OCI-LY7 (cell line): ENCODE measurements at regions not wholly inside any gene's neighbourhood (a gene's known extent, or its start where the extent isn't known, plus 50 kb on each side); places are given as distances from the start of the nearest gene placed in this dataset.
"Not testable (repeated sequence)": the region's sequence is repeated elsewhere in the genome, so short reads cannot be mapped to it uniquely, and the experiment has no call there.

Source experiments
- BruUV-seq: library from RNA; stranded (reverse); fragments of 400-500 nt; replicated peaks from 2 replicates; lab custom pipeline; 2021; lab: Mats Ljungman, UMichigan
- CTCF ChIA-PET: fragments of 300-600 bp; sonication (Branson Sonifier 250); formaldehyde crosslinking; loops from one replicate; lab custom pipeline; 2022; ENCODE audit warnings: antibody characterized with exemption; ENCODE audit not compliant: unreplicated experiment; lab: Charles Lee
- POLR2A ChIA-PET: fragments of 300-600 bp; sonication (Branson Sonifier 250); formaldehyde crosslinking; loops from one replicate; lab custom pipeline; 2022; ENCODE audit warnings: antibody characterized with exemption; lab: Charles Lee
- DNase-seq: peaks from one replicate; pipeline ENCODE4 v3.0.0-alpha.2; 2015; ENCODE audit warnings: low spot score
- H2AFZ ChIP-seq: fragments of 200-600 bp; sonication (generic), shearing (Covaris generic); 2 replicates; pipeline ENCODE4 v1.6.1; 2014; ENCODE audit warnings: mild to moderate bottlenecking, antibody characterized with exemption, low read length, moderate library complexity
- H3K27ac ChIP-seq: fragments of 200-600 bp; sonication (generic); 2 replicates; pipeline ENCODE4 v1.5.1; 2014; ENCODE audit warnings: mixed run types, low read depth, mild to moderate bottlenecking, moderate library complexity, low read length, inconsistent platforms; ENCODE audit not compliant: poor library complexity, severe bottlenecking
- H3K36me3 ChIP-seq: fragments of 200-600 bp; sonication (generic); 2 replicates; pipeline ENCODE4 v1.6.1; 2014; ENCODE audit warnings: mild to moderate bottlenecking, antibody characterized with exemption, low read length, moderate library complexity, mixed read lengths; ENCODE audit not compliant: insufficient read depth
- H3K4me1 ChIP-seq: fragments of 200-600 bp; sonication (generic); 2 replicates; pipeline ENCODE4 v1.5.1; 2014; ENCODE audit warnings: mild to moderate bottlenecking, low read length; ENCODE audit not compliant: insufficient read depth, poor library complexity, severe bottlenecking
- H3K4me2 ChIP-seq: fragments of 200-600 bp; sonication (generic); 2 replicates; pipeline ENCODE4 v1.6.1; 2014; ENCODE audit warnings: mild to moderate bottlenecking, low read length
- H3K4me3 ChIP-seq: fragments of 200-600 bp; sonication (generic); 2 replicates; pipeline ENCODE4 v1.5.1; 2014; ENCODE audit warnings: mild to moderate bottlenecking, low read depth, low read length; ENCODE audit not compliant: poor library complexity, severe bottlenecking
- H3K79me2 ChIP-seq: fragments of 200-600 bp; sonication (generic); 2 replicates; pipeline ENCODE4 v1.6.1; 2016; ENCODE audit warnings: low read depth, mild to moderate bottlenecking, low read length, moderate library complexity, mixed read lengths; ENCODE audit not compliant: insufficient read depth
- H3K9me2 ChIP-seq: fragments of 200-600 bp; sonication (generic); 2 replicates; pipeline ENCODE4 v1.6.1; 2016; ENCODE audit warnings: mild to moderate bottlenecking, low read length, mixed read lengths; ENCODE audit not compliant: insufficient read depth
- H3K9me3 ChIP-seq: fragments of 200-600 bp; sonication (generic); 2 replicates; pipeline ENCODE4 v1.6.1; 2014; ENCODE audit warnings: mild to moderate bottlenecking, mixed run types, low read length, mixed read lengths
- H4K20me1 ChIP-seq: fragments of 200-600 bp; sonication (generic); 2 replicates; pipeline ENCODE4 v1.6.1; 2014; ENCODE audit warnings: mild to moderate bottlenecking, antibody characterized with exemption, low read length, moderate library complexity, mixed read lengths; ENCODE audit not compliant: insufficient read depth
- CTCF ChIP-seq: fragments of 200-600 bp; sonication (generic); conservative IDR thresholded peaks from 2 replicates; pipeline ENCODE4 v1.5.1; 2014; ENCODE audit warnings: mild to moderate bottlenecking, antibody characterized with exemption, low read length, moderate library complexity, mixed read lengths
- EZH2phosphoT487 ChIP-seq: fragments of 200-600 bp; sonication (generic); IDR thresholded peaks from 2 replicates; pipeline ENCODE4 v1.6.1; 2018; ENCODE audit warnings: low read depth, borderline replicate concordance, mild to moderate bottlenecking, mixed run types, antibody characterized with exemption, low read length, moderate library complexity, mixed read lengths
- intact Hi-C: fragments of 100-400 bp; cut with micrococcal nuclease; formaldehyde crosslinking; loops from one replicate; pipeline ENCODE4 v1.10.0; 2022; ENCODE audit not compliant: unreplicated experiment

GRCh38 chr4:106565727-106566126, 197.1 kb upstream of the GIMD1 start:
- Histone ChIP-seq H3K9me3 (no peaks in the 10 kb centered on the region), H3K4me3 (no peak overlapping the region), H4K20me1 (no peaks in the 10 kb centered on the region), H3K9me2 (no peaks in the 10 kb centered on the region), H3K79me2 (no peaks in the 10 kb centered on the region), H3K27ac (no peak overlapping the region), H3K4me1 (no peaks in the 10 kb centered on the region), H3K36me3 (no peaks in the 10 kb centered on the region), H3K4me2 (no peak overlapping the region), H2AFZ (no peak overlapping the region)
- ChIA-PET CTCF (no interaction called here), POLR2A (no interaction called here)
- no TSS peak for BruUV-seq
- DNase-seq, result no peak
- TF ChIP-seq CTCF (no peak), EZH2phosphoT487 (no peak)
- intact Hi-C loops, result no loop called here

- DNase-seq, BruUV-seq, H4K20me1 ChIP-seq, intact Hi-C loops, H3K9me2 ChIP-seq, H3K9me3 ChIP-seq, H3K27ac ChIP-seq, H3K4me1 ChIP-seq, CTCF ChIA-PET, H2AFZ ChIP-seq, H3K36me3 ChIP-seq, H3K79me2 ChIP-seq, H3K4me2 ChIP-seq, H3K4me3 ChIP-seq: not testable (repeated sequence)
- POLR2A ChIA-PET, result interaction anchor here (1.2 kb wide), 1 partner anchor 8 kb away, joined by 3 read pairs; no protein-coding TSS in a partner anchor
These were observed 195.1 kb upstream of the GIMD1 start for GRCh38 chr4:106563637-106564036.

- POLR2A ChIA-PET, result interaction anchor here (0.6 kb wide), 1 partner anchor 1555 kb away, joined by 5 read pairs; no protein-coding TSS in a partner anchor
- CTCF ChIA-PET, result no interaction called here
- H3K4me1 ChIP-seq, result no peaks in the 10 kb centered on the region
- H2AFZ ChIP-seq, result no peak overlapping the region
- H3K27ac ChIP-seq, result no peak overlapping the region
- no TSS peak for BruUV-seq
- H3K9me2 ChIP-seq, result no peaks in the 10 kb centered on the region
- H3K36me3 ChIP-seq, result no peaks in the 10 kb centered on the region
- H3K79me2 ChIP-seq, result no peaks in the 10 kb centered on the region
- no peak overlapping the region for H3K4me2 ChIP-seq
- no peaks in the 10 kb centered on the region for H4K20me1 ChIP-seq
- H3K9me3 ChIP-seq, result no peaks in the 10 kb centered on the region
- no peak overlapping the region for H3K4me3 ChIP-seq
- no peak for TF ChIP-seq CTCF
- no peak for TF ChIP-seq EZH2phosphoT487
- intact Hi-C loops, result no loop called here
- no peak for DNase-seq
These were observed 183.1 kb upstream of the GIMD1 start for GRCh38 chr4:106551724-106552123.
